HEK293T (cell line): ENCODE measurements at regions not wholly inside any gene's neighbourhood (a gene's known extent, or its start where the extent isn't known, plus 50 kb on each side); places are given as distances from the start of the nearest gene placed in this dataset.

Source experiments
- CTCF ChIA-PET: fragments of 350-600 bp; formaldehyde crosslinking; extraction: SDS; loops from one replicate; lab custom pipeline; 2021; ENCODE audit warnings: antibody characterized with exemption, inconsistent platforms; lab: Yijun Ruan, JAX
- POLR2A ChIA-PET: fragments of 350-600 bp; formaldehyde crosslinking; extraction: SDS; loops from one replicate; lab custom pipeline; 2020; ENCODE audit warnings: antibody characterized with exemption, inconsistent platforms; lab: Yijun Ruan, JAX
- DNase-seq: peaks from one replicate; pipeline ENCODE4 v3.0.0; 2012; ENCODE audit warnings: mixed read lengths; ENCODE audit errors: extremely low spot score
- ARNT ChIP-seq: fragments of 450-650 bp; IDR thresholded peaks from 2 replicates; pipeline ENCODE4 v1.6.1; 2017; ENCODE audit warnings: mild to moderate bottlenecking
- BHLHE40 ChIP-seq: fragments of 450-650 bp; IDR thresholded peaks from 2 replicates; pipeline ENCODE4 v1.6.1; 2016; ENCODE audit warnings: mild to moderate bottlenecking, moderate library complexity, borderline replicate concordance
- CTBP1 ChIP-seq: fragments of 450-650 bp; IDR thresholded peaks from 2 replicates; pipeline ENCODE4 v1.6.1; 2016; ENCODE audit warnings: borderline replicate concordance
- ELF4 ChIP-seq: fragments of 450-650 bp; IDR thresholded peaks from 2 replicates; pipeline ENCODE4 v1.6.1; 2017; ENCODE audit warnings: antibody characterized with exemption
- FOXA1 ChIP-seq: fragments of 450-650 bp; IDR thresholded peaks from 2 replicates; pipeline ENCODE4 v1.6.1; 2016; ENCODE audit warnings: mild to moderate bottlenecking
- FOXK2 ChIP-seq: fragments of 450-650 bp; IDR thresholded peaks from 2 replicates; pipeline ENCODE4 v1.6.1; 2016; ENCODE audit warnings: mild to moderate bottlenecking
- FOXM1 ChIP-seq: fragments of 450-650 bp; IDR thresholded peaks from 2 replicates; pipeline ENCODE4 v1.6.1; 2017; ENCODE audit warnings: mild to moderate bottlenecking, borderline replicate concordance
- HDGF ChIP-seq: fragments of 450-650 bp; IDR thresholded peaks from 2 replicates; pipeline ENCODE4 v1.6.1; 2017; ENCODE audit warnings: antibody characterized with exemption, borderline replicate concordance
- L3MBTL2 ChIP-seq: fragments of 450-650 bp; conservative IDR thresholded peaks from 2 replicates; pipeline ENCODE4 v1.6.1; 2016; ENCODE audit warnings: mild to moderate bottlenecking
- LEF1 ChIP-seq: fragments of 450-650 bp; IDR thresholded peaks from 2 replicates; pipeline ENCODE4 v1.6.1; 2017; ENCODE audit warnings: mild to moderate bottlenecking, borderline replicate concordance
- NFRKB ChIP-seq: fragments of 450-650 bp; IDR thresholded peaks from 2 replicates; pipeline ENCODE4 v1.6.1; 2016; ENCODE audit warnings: mild to moderate bottlenecking, moderate library complexity
- SP1 ChIP-seq: fragments of 450-650 bp; IDR thresholded peaks from 2 replicates; pipeline ENCODE4 v1.6.1; 2017
- SUZ12 ChIP-seq: fragments of 450-650 bp; IDR thresholded peaks from 2 replicates; pipeline ENCODE4 v1.6.1; 2016; ENCODE audit warnings: mild to moderate bottlenecking
- TARDBP ChIP-seq: fragments of 450-650 bp; IDR thresholded peaks from 2 replicates; pipeline ENCODE4 v1.6.1; 2016
- ZNF384 ChIP-seq: fragments of 450-650 bp; IDR thresholded peaks from 2 replicates; pipeline ENCODE4 v1.6.1; 2016
- TF ChIP-seq, protein P1 (sequence below): fragments of 450-650 bp; IDR thresholded peaks from 2 replicates; pipeline ENCODE4 v1.6.1; 2016

DNA sequence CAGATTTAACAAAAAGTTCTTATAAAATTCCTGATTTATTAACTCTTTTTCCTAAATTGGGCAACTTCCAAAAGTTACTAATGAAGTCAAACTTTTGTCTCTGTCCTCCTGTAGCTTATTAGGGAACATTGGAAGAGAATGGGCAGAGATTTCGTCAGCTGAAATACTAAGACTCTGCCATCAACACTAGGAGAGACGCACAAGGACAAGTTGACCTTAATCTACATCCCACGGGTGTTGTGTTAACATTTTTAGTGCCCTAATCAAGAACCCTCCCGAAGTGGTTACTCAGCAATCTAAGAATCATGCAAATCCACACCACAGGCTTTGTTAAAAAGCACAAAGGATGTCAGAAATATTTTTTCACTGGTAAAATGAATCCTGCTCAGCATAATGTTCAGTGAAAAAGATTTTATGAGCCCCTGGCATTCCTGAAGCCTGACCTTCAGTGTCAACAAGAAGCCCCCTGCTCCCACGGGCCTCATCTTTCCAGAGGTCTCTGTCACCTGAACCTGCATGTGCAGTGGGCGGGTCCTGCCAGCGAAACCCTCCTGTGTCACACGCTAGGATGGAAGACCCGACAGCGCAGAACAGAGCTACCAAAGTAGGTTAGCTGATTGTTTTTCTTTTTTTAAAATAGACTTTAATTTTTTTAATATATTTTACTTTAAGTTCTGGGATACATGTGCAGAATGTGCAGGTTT, 70.6 kb upstream of the AKR1E2 start:
- no peak for TF ChIP-seq ELF4
- DNase-seq: no peak
- ChIA-PET POLR2A (no interaction called here), CTCF (interaction anchor here (0.6 kb wide), 1 partner anchor 673 kb away, joined by 7 read pairs; no protein-coding TSS in a partner anchor)

DNA sequence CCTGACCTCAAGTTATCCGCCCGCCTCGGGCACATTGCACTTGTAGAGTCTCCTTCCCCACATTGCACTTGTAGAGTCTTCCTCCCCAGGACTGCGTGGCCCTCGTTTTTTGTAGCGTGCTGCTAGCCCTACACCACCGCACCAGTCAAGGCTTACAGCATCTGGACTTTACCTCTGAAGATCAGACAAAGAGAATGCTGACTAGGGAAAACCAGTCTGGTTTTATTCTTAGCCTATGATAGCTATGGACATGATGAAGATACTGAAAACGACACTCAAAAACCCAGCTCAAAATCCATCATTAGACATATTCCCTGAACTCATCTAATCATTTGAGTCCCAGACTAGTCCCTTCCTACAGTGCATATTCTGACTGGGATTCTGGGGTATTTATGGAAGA, 71.9 kb upstream of the AKR1E2 start:
- ChIA-PET CTCF (no interaction called here), POLR2A (no interaction called here)

DNA sequence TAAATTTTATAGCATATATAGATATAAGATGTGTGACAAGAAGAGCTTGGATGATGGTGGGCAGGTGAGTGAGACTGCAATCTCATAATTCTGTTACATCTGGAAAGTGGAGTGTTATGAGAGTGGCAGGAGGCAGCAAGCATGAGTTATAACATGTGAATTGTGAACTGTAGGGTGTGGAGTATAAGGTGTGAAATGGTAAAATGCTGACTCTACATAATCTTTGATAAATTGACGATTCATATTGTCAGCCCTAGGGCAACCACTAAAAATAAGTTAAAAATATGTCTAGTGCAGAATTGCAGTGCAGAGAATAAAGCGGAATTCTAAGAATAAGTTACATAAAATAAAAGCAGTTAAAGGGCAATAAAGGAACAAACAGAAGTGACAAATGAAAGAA, 74.8 kb upstream of the AKR1E2 start:
- DNase-seq: no peak
- CTCF ChIA-PET: no interaction called here
- no peak for TF ChIP-seq LEF1
- TF ChIP-seq FOXA1: no peak
- no peak for TF ChIP-seq TARDBP
- no peak for TF ChIP-seq ZNF384
- POLR2A ChIA-PET: no interaction called here

More for the DNA sequence above, 71.9 kb upstream of the AKR1E2 start:
- no peak for DNase-seq
- no peak for TF ChIP-seq ZNF384

DNA sequence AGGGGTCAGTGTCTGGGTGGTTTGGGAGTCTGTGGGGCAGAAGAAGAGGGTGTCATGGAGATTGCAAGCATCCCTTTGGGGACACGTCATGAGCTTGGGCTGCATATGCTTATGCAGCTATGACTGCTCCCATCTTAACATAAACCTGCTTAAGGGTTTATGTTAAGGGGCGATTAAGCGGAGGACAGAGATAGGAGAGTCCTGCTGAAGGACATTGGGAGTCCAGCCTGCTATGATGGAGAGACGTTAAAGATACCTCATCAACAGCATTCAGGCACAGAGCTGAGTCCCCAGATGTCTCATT, 76.8 kb upstream of the AKR1E2 start:
- no peak for DNase-seq
- POLR2A ChIA-PET: no interaction called here
- TF ChIP-seq ZNF384: no peak
- TF ChIP-seq, protein P1, sequence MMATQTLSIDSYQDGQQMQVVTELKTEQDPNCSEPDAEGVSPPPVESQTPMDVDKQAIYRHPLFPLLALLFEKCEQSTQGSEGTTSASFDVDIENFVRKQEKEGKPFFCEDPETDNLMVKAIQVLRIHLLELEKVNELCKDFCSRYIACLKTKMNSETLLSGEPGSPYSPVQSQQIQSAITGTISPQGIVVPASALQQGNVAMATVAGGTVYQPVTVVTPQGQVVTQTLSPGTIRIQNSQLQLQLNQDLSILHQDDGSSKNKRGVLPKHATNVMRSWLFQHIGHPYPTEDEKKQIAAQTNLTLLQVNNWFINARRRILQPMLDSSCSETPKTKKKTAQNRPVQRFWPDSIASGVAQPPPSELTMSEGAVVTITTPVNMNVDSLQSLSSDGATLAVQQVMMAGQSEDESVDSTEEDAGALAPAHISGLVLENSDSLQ: no peak
- no peak for TF ChIP-seq CTBP1
- no peak for TF ChIP-seq ARNT
- TF ChIP-seq HDGF: no peak
- no peak for TF ChIP-seq SP1
- TF ChIP-seq FOXM1: no peak
- no peak for TF ChIP-seq LEF1
- no peak for TF ChIP-seq ELF4
- CTCF ChIA-PET: no interaction called here

DNA sequence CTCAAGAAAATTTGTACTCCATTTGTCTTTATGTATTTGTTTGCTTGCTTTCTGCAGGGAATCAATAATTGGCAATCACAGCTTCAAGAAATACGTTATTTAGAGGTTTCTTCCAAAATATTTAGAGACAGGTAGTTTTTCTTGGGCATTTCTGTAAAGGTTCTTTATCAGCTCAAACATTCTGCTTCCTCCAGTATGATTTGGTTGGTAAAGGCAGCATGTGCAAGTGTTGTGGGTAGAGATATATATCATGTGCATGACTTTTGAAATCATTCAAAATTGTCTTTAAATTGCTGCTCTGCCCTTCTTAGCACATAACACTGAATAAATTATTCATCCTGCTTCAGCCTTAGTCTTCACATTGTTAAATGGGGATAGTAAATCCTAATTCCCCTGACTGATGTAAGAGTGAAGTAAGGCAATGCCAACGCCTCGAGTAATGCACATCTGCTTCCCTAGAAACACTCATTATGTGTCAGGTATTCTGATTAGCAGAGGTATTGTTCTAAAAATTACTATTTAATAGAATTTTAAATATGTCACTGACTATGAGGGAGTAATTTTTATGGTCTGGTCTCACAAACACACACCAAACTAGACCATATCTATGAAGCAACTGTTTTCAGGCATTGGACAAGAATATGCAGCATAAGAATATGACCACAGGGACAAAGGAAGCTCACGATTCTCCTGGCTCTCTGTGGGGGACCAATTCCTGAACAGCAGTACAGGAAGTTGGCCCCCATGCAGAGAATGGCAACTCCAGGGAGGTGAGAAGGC, 77.3 kb upstream of the AKR1E2 start:
- ChIA-PET CTCF (no interaction called here), POLR2A (no interaction called here)
- no peak for TF ChIP-seq CTBP1
- TF ChIP-seq FOXK2: no peak
- no peak for TF ChIP-seq TARDBP
- no peak for TF ChIP-seq ELF4
- TF ChIP-seq FOXM1: no peak
- no peak for TF ChIP-seq HDGF
- no peak for TF ChIP-seq SUZ12
- DNase-seq: no peak

DNA sequence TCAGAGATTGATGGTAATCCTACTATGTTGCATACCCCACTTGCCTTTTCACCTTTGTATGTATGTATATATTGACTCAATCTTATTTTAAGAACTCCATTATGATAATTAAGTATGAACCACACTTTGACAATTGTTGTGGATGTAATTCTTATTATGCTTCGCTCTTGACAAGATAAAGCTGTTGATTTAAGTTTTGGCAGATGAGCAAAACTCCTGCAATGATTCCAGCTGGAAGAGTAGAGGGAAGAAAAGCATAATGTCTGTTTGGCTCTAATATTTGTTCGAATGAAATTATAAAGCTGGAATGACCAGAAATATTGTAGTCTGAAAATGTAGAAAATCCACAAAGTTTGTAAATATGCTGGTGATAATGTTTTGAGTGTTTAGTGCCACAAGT, 83.8 kb upstream of the AKR1E2 start:
- no peak for DNase-seq
- TF ChIP-seq FOXA1 (no peak), HDGF (no peak), ELF4 (no peak), LEF1 (no peak), FOXM1 (no peak), ZNF384 (no peak), NFRKB (no peak), CTBP1 (no peak)
- POLR2A ChIA-PET: no interaction called here
- CTCF ChIA-PET: interaction anchor here (0.6 kb wide), 1 partner anchor 302 kb away, joined by 3 read pairs; no protein-coding TSS in a partner anchor

DNA sequence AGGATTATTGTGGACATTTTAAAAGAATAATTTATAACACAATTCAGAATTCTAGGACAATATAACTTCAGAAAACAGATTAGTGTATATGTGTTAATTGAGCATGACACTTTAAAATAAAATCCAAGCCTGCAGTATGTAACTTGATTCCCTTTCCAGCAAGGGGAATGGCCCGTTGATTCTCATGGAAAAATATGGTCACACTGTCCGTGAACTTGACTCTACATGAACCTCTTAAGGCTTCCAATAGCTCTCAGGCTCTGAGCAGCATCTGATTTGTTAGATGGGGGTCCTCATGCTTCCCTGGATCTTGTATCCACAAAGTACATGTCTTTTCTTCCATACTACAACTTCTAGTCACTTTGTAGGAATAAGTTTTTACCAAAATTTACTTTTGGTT, 85.5 kb upstream of the AKR1E2 start:
- ChIA-PET POLR2A (no interaction called here), CTCF (no interaction called here)
- no peak for TF ChIP-seq BHLHE40
- no peak for TF ChIP-seq FOXM1
- no peak for TF ChIP-seq SP1
- TF ChIP-seq HDGF: no peak
- TF ChIP-seq L3MBTL2: no peak
- TF ChIP-seq LEF1: no peak
- TF ChIP-seq, protein P1: no peak
- no peak for TF ChIP-seq TARDBP
- TF ChIP-seq ARNT: no peak
- TF ChIP-seq ELF4: no peak
- no peak for TF ChIP-seq FOXK2
- TF ChIP-seq NFRKB: no peak
- TF ChIP-seq ZNF384: no peak
- no peak for TF ChIP-seq SUZ12
- no peak for DNase-seq

DNA sequence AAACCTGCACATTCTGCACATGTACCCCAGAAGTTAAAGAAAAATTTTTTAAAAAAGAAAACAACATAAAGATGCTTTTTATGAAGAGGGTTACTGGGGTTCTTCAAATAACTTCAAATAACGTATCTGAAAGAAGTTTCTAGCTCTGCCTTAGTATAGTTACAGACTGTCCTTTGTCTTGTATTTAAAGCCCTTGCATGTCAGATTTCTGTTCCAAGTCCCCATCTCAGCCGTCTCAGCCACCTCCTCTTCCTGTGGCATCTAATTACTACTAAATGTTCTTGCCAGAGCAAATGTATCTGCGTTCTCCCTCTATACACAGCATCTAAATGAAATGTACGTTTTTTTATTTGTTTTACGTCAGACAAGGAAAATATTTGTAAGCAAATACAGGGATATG, 89.4 kb upstream of the AKR1E2 start:
- no peak for DNase-seq
- POLR2A ChIA-PET: no interaction called here
- TF ChIP-seq BHLHE40 (no peak), HDGF (no peak), NFRKB (no peak), TARDBP (no peak), FOXK2 (no peak), SP1 (no peak), FOXM1 (no peak)
- TF ChIP-seq, protein P1: no peak
- CTCF ChIA-PET: no interaction called here
